Gastroesophageal sphincter (tissue), 4 donors: ENCODE measurements at regions not wholly inside any gene's neighbourhood (a gene's known extent, or its start where the extent isn't known, plus 50 kb on each side); places are given as distances from the start of the nearest gene placed in this dataset.
A peak's percentile ranks its signal among the peaks of the same experiment; 100 is the strongest.
"Not testable (repeated sequence)": the region's sequence is repeated elsewhere in the genome, so short reads cannot be mapped to it uniquely, and the experiment has no call there.

Experiments used
- ATAC-seq: fragments of 150-250 bp; one replicate; pipeline ENCODE4 v1.9.1; 2016; ENCODE audit warnings: mild to moderate bottlenecking, moderate library complexity
- H3K27ac ChIP-seq, 4 donors: fragments of 200-600 bp; sonication (generic) in 3 of 4; 1 replicate in 3 of 4; 2 replicates in 1 of 4; pipeline ENCODE4 v1.5.1; 2016 to 2019
- H3K27me3 ChIP-seq: fragments of 200-600 bp; sonication (generic); one replicate; pipeline ENCODE4 v1.5.1; 2019
- H3K36me3 ChIP-seq, 2 donors: fragments of 200-600 bp; sonication (generic); one replicate each; pipeline ENCODE4 v1.5.1; 2019; ENCODE audit warnings: control low read depth in 1 of 2
- H3K4me1 ChIP-seq, 3 donors: fragments of 200-600 bp; sonication (generic); 1 replicate in 2 of 3; 2 replicates in 1 of 3; pipeline ENCODE4 v1.5.1; 2016 to 2019; ENCODE audit warnings: control low read depth in 2 of 3
- H3K4me3 ChIP-seq, 2 donors: fragments of 200-600 bp; sonication (generic); one replicate each; pipeline ENCODE4 v1.5.1; 2019; ENCODE audit warnings: mild to moderate bottlenecking in 1 of 2, moderate library complexity in 1 of 2
- H3K9me3 ChIP-seq, 3 donors: fragments of 200-600 bp; sonication (generic); one replicate each; pipeline ENCODE4 v1.5.1; 2017 to 2019; ENCODE audit warnings: control low read depth in 2 of 3
- EP300 ChIP-seq: sonication (generic); formaldehyde crosslinking; IDR thresholded peaks from one replicate; pipeline ENCODE4 v1.6.1; 2017; ENCODE audit warnings: antibody characterized with exemption, mild to moderate bottlenecking
- POLR2A ChIP-seq, 2 donors: fragments of 450-650 bp; IDR thresholded peaks; one replicate each; pipeline ENCODE4 v1.6.1; 2017; ENCODE audit warnings: antibody characterized with exemption in 2 of 2, mild to moderate bottlenecking in 2 of 2, moderate library complexity in 1 of 2
- POLR2AphosphoS5 ChIP-seq: sonication (generic); formaldehyde crosslinking; IDR thresholded peaks from one replicate; pipeline ENCODE4 v1.6.1; 2017; ENCODE audit warnings: antibody characterized with exemption
- WGBS, 2 donors: methylation state at CpG; one replicate each; pipeline ENCODE4 v1.1.5; 2018; ENCODE audit warnings: low coverage in 1 of 2; 5-methylcytosine and 5-hydroxymethylcytosine counted together
- TF ChIP-seq, protein P1 (sequence below), 4 experiments: fragments of 200-600 bp in 2 of 4; fragments of 450-650 bp in 2 of 4; sonication (generic) in 1 of 4; IDR thresholded peaks; one replicate each; pipeline ENCODE4 v1.5.1; 2017 to 2019; ENCODE audit warnings: antibody characterized with exemption in 4 of 4, mild to moderate bottlenecking in 2 of 4, moderate library complexity in 2 of 4

DNA sequence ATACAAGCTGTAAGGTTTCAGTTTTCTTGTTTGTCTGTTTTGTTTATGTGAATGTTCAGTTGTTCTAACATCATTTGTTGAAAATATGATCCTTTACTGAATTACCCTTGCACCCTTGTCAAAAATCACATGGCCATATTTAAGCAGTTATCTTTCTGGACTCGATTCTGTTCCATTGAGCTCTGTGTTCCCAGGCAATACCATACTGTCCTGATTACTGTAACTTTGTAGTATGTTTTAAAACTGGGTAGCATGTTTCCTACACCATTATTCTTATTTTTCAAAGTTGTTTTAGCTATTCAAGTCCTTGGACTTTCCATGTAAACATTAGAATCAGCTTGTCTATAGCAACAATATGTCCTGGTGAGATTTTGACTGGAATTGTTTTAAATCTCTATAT lies 66.7 kb upstream of the PRSS3 start:
- no peak for ATAC-seq
- H3K36me3 ChIP-seq: no peaks in the 10 kb centered on the region
- H3K27me3 ChIP-seq: no peaks in the 10 kb centered on the region
- no peak overlapping the region for H3K27ac ChIP-seq
- WGBS, 2 donors: 69 to 78% methylated on average over 1 of the region's 1 CpG
- H3K9me3 ChIP-seq: peaks cover 0 to 6% (median 0%) of the 10 kb centered on the region in 3 donors
- TF ChIP-seq POLR2AphosphoS5 (no peak), POLR2A (IDR thresholded peaks at IDR 0.05) (no peak)
- no peak overlapping the region for H3K4me3 ChIP-seq
- H3K4me1 ChIP-seq: no peaks in the 10 kb centered on the region

DNA sequence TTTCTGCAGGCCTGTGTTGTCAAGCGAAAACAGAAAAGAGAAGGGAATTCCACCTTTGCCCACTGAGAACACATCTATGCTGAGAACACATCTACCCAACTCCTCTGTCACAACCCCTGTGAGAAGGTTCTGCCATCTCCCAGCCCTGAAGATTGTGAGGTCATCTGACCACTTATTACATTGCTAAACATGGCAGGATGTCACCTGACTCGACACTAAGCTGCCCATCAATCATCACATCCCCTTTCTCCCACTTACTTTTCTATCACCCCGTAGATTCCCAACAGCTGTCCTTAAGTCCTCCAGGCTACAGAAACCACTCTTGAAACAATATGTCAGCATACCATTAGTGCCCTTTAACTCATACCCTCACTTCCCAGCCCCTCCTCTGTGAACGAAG lies 64.2 kb upstream of the PRSS3 start:
- ATAC-seq: no peak
- H3K27ac ChIP-seq: no peak overlapping the region
- H3K9me3 ChIP-seq: peaks cover 0 to 6% (median 0%) of the 10 kb centered on the region in 3 donors
- TF ChIP-seq POLR2AphosphoS5 (no peak), EP300 (no peak), POLR2A (IDR thresholded peaks at IDR 0.05) (no peak)
- TF ChIP-seq, protein P1, sequence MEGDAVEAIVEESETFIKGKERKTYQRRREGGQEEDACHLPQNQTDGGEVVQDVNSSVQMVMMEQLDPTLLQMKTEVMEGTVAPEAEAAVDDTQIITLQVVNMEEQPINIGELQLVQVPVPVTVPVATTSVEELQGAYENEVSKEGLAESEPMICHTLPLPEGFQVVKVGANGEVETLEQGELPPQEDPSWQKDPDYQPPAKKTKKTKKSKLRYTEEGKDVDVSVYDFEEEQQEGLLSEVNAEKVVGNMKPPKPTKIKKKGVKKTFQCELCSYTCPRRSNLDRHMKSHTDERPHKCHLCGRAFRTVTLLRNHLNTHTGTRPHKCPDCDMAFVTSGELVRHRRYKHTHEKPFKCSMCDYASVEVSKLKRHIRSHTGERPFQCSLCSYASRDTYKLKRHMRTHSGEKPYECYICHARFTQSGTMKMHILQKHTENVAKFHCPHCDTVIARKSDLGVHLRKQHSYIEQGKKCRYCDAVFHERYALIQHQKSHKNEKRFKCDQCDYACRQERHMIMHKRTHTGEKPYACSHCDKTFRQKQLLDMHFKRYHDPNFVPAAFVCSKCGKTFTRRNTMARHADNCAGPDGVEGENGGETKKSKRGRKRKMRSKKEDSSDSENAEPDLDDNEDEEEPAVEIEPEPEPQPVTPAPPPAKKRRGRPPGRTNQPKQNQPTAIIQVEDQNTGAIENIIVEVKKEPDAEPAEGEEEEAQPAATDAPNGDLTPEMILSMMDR (IDR thresholded peaks at IDR 0.05): no peak
- 51 to 59% methylated on average over 3 to 4 of the region's 4 CpGs for WGBS, 2 donors
- H3K4me3 ChIP-seq: no peak overlapping the region
- H3K36me3 ChIP-seq: no peaks in the 10 kb centered on the region
- peaks cover 9% of the 10 kb centered on the region for H3K27me3 ChIP-seq
- H3K4me1 ChIP-seq: no peaks in the 10 kb centered on the region

DNA sequence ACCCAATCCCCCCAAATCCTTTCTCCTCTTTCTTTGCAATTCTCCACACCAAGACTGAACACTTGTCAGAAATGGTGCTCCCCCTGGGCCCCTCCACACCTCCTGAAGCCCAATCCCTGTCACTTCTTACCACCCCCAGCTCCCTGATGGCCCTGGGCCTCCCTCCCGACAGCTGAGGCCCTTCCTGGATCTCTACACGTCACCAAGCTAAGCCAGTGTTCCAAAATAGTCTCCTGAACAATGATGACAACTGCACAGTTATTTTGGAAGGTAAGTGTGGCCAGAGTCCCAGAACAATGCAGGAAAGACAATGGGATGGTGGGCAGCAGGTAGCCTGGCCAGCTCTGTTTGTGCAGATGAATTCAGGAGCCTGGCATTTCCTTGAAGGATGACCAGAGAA lies 63.7 kb upstream of the PRSS3 start:
- H3K9me3 ChIP-seq: peaks cover 0 to 3% (median 0%) of the 10 kb centered on the region in 3 donors
- no peaks in the 10 kb centered on the region for H3K36me3 ChIP-seq
- WGBS, 2 donors: 63% methylated on average over 2 of the region's 2 CpGs; no CpG with 5 or more reads in 1 of the 2 donors
- H3K27me3 ChIP-seq: peaks cover 9% of the 10 kb centered on the region
- no peak for ATAC-seq
- H3K4me3 ChIP-seq: no peak overlapping the region
- no peak overlapping the region for H3K27ac ChIP-seq
- H3K4me1 ChIP-seq: no peaks in the 10 kb centered on the region
- TF ChIP-seq POLR2A (IDR thresholded peaks at IDR 0.05) (no peak), EP300 (no peak), POLR2AphosphoS5 (no peak)
- TF ChIP-seq, protein P1 (IDR thresholded peaks at IDR 0.05): no peak

DNA sequence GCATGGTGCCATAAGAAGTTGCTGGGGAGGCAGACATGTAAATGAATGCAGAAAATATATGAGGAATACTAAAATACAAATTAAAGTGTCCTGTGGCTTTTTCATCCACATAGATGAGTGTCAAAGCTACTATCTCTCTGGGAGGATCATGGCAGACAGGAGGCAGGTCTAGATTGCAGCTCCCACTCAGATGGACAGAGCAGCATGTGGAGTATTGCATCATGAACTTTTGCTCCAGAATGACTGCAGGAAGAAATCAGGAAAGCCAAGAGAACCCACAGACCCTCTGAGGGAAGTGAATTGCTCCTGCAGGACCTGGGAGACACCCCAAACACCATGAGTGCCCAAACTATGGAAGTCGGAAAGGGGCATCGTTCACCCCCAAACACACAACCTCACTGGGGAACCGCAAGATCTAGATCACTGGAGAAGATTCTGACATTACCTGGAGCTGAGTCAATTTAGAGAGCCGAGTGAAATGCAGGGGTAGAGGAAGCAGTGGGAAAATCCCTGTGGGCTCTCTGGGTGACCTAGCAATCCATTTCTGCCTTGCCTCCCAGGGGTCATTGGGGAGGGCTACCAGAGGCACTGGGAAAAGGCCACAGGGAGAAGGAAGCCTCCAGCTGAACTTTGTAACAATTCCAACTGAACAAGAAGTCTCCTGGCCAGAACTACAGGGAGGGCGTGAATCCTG lies 61.0 kb upstream of the PRSS3 start:
- H3K9me3 ChIP-seq, H3K27ac ChIP-seq, H3K27me3 ChIP-seq, ATAC-seq, H3K4me1 ChIP-seq, H3K4me3 ChIP-seq, H3K36me3 ChIP-seq: not testable (repeated sequence)
- WGBS, 2 donors: 40 to 83% methylated on average over 1 to 4 of the region's 5 CpGs

DNA sequence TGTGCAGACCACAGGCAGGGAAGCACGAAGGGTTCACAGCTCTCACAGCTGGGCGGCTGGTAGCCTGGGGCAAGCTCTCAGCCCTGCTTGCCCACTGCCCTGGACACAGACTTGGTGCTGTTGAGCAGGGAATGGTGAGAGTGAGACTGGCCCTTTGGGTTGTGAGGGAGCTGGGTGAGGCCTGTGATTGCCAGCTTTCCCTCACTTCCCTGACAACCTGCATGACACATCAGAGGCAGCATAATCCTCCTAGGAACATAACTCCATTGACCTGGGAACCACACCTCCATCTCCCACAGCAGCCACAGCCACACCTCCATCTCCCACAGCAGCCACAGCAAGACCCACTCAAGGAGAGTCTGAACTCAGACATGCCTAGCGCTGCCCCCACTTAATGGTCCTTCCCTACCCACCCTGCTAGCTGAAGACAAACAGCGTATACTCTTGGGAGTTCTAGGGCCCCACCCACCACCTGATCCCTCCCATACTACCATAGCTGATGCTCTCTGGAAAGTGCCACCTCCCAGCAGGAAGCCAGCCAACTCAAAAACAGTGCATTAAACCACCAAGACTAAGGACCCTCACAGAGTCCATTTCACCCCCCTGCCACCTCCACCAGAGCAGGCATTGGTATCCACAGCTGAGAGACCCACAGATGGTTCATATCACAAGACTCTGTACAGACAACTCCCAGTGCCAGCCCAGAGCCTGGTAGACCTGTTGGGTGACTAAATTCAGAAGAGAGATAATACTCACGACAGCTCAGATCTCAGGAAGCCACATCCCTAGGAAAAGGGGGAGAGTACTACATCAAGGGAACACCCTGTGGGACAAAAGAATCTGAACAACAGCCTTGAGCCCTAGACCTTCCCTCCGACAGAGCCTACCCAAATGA lies 60.2 kb upstream of the PRSS3 start:
- not testable (repeated sequence) for H3K4me3 ChIP-seq, H3K36me3 ChIP-seq, ATAC-seq, H3K27me3 ChIP-seq, H3K4me1 ChIP-seq, H3K27ac ChIP-seq
- H3K9me3 ChIP-seq: peaks cover 0 to 14% (median 0%) of the 10 kb centered on the region in 3 donors
- 69% methylated on average over 5 of the region's 6 CpGs; no CpG with 5 or more reads in 1 of the 2 donors for WGBS, 2 donors

DNA sequence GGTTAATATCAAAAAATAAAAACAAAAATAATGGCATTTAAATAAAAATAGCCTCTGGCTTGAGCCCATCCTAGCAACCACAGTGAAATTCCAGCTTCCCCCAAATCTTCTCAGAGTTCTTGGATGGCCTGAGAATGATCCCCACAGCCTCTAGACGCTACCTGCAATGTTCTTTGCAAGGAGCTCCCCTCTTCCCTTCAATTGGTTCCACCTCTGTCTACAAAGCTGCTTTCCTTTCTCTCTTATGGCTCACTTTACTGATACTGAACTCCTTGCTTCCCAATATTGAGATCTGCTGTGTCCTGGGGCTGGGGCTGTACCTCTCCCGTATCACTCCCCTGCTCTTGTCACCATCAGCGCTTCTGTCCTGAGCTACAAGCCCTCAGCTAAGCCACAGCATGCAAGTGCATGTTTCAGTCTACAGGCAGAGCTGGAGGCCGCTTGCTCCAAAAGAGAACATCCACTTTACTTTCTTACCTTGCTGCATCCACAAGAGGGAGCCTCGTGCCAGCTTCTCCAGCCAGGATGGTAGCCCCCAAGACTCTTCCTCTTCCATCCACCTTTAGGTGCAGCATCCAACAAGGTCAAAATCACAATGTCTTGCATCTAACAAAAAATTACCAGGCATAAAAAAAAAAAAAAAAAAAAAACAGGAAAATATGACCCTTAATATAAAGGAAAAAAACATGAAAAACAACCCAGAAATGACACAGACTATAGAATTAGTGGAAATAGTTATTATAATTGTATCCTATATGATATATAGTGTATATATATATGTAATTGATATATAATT lies 57.4 kb upstream of the PRSS3 start:
- H3K4me3 ChIP-seq: no peak overlapping the region
- peaks cover 13% of the 10 kb centered on the region for H3K27me3 ChIP-seq
- WGBS, 2 donors: 44 to 55% methylated on average over 1 to 2 of the region's 5 CpGs
- no peaks in the 10 kb centered on the region for H3K36me3 ChIP-seq
- no peaks in the 10 kb centered on the region for H3K4me1 ChIP-seq
- TF ChIP-seq, protein P1 (IDR thresholded peaks at IDR 0.05): peak in 2 of 4 experiments; percentile 12 to 45
- no peak for TF ChIP-seq EP300
- H3K27ac ChIP-seq: no peak overlapping the region
- no peak for ATAC-seq
- H3K9me3 ChIP-seq: peaks cover 0 to 15% (median 0%) of the 10 kb centered on the region in 3 donors
